ENCODE measurements at regions not wholly inside any gene's neighbourhood (a gene's known extent, or its start where the extent isn't known, plus 50 kb on each side); places are given as distances from the start of the nearest gene placed in this dataset.

DNA sequence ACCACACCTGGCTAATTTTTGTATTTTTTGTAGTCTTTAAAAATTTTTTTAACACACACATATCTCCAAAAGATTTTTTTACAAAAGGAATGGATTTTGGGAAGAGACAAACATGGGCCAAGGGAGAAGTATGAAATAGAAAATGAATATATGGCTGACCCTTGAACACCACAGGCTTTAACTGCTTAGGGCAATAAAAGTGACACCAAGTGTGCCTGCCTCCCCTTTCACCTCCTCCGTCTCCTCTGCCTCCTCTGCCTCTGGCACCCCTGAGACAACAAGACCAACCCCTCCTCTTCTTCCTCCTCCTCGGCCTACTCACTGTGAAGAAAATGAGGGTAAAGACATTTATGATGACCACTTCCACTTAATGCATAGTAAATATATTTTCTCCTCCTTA, 483.9 kb downstream of the KDM4C start:
- TF ChIP-seq CTCF (conservative IDR thresholded peaks at IDR 0.05) (no peak), EZH2 (IDR thresholded peaks at IDR 0.05; ENCODE audit: low read depth) (no peak)
